Spleen (tissue), 7 donors: ENCODE measurements at regions not wholly inside any gene's neighbourhood (a gene's known extent, or its start where the extent isn't known, plus 50 kb on each side); places are given as distances from the start of the nearest gene placed in this dataset.

Experiments used
- POLR2A ChIP-seq, 3 donors: fragments of 450-650 bp; IDR thresholded peaks; one replicate each; pipeline ENCODE4 v1.5.1; 2017; ENCODE audit warnings: antibody characterized with exemption in 3 of 3, mild to moderate bottlenecking in 1 of 3
- POLR2AphosphoS5 ChIP-seq, 3 donors: sonication (generic); formaldehyde crosslinking; IDR thresholded peaks; one replicate each; pipeline ENCODE4 v1.5.1; 2017; ENCODE audit warnings: antibody characterized with exemption in 3 of 3
- TF ChIP-seq, protein P1 (sequence below), 11 experiments: fragments of 200-600 bp in 7 of 11; fragments of 450-650 bp in 4 of 11; sonication (generic) in 4 of 11; IDR thresholded peaks in 8 of 11; conservative IDR thresholded peaks in 3 of 11; 1 replicate in 7 of 11; 2 replicates in 4 of 11; pipeline versions ENCODE4 v1.4.0 to v1.8.0; 2016 to 2021; ENCODE audit warnings: antibody characterized with exemption in 11 of 11, inconsistent platforms in 4 of 11, mild to moderate bottlenecking in 1 of 11
- donor health status: DM: no; HTN: no; CAD: no; lungs with moderate emphysema.
- donor health status: DM: no; HTN: no; CAD: no.
- donor health status: DM: no; HTN: no; CAD: no.

DNA sequence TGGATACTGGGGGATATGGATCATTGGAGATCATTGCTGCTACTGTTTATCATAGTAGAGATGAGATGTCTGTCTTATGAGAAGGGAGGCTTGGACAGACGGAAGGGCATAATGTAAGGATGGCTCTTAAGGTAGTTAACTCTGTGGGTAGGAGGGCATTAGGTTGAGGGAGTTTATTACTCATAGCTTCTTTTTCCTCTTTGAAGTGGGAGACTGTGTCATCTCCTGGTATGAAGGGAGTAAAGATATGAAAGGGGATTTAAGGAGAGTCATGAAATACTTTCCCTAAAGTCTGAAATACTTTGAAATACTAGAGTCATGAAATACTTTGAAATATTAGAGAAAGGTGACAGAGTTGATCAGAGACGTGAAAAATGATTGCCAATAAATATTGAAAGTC lies 255.5 kb upstream of the PITX2 start:
- TF ChIP-seq, protein P1, sequence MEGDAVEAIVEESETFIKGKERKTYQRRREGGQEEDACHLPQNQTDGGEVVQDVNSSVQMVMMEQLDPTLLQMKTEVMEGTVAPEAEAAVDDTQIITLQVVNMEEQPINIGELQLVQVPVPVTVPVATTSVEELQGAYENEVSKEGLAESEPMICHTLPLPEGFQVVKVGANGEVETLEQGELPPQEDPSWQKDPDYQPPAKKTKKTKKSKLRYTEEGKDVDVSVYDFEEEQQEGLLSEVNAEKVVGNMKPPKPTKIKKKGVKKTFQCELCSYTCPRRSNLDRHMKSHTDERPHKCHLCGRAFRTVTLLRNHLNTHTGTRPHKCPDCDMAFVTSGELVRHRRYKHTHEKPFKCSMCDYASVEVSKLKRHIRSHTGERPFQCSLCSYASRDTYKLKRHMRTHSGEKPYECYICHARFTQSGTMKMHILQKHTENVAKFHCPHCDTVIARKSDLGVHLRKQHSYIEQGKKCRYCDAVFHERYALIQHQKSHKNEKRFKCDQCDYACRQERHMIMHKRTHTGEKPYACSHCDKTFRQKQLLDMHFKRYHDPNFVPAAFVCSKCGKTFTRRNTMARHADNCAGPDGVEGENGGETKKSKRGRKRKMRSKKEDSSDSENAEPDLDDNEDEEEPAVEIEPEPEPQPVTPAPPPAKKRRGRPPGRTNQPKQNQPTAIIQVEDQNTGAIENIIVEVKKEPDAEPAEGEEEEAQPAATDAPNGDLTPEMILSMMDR (IDR thresholded peaks at IDR 0.05 in 8 of 11, conservative IDR thresholded peaks at IDR 0.05 in 3 of 11), result no peak
- TF ChIP-seq POLR2AphosphoS5 (IDR thresholded peaks at IDR 0.05) (no peak), POLR2A (IDR thresholded peaks at IDR 0.05) (no peak)
